HFF-Myc (cell line): ENCODE measurements at regions not wholly inside any gene's neighbourhood (a gene's known extent, or its start where the extent isn't known, plus 50 kb on each side); places are given as distances from the start of the nearest gene placed in this dataset.

Experiments used
- DNase-seq: peaks from one replicate; pipeline ENCODE4 v3.0.0-alpha.2; 2011; ENCODE audit warnings: low read depth; ENCODE audit errors: extremely low read depth
- H3K4me3 ChIP-seq: replicated peaks from 2 replicates; pipeline ENCODE4 v1.5.1; 2011; ENCODE audit warnings: low read depth, mild to moderate bottlenecking, control low read depth, low read length
- TF ChIP-seq, protein P1 (sequence below): IDR thresholded peaks from 2 replicates; pipeline ENCODE4 v1.5.1; 2012; ENCODE audit warnings: mild to moderate bottlenecking, low read depth, low read length, control low read depth; ENCODE audit errors: missing control alignments

DNA sequence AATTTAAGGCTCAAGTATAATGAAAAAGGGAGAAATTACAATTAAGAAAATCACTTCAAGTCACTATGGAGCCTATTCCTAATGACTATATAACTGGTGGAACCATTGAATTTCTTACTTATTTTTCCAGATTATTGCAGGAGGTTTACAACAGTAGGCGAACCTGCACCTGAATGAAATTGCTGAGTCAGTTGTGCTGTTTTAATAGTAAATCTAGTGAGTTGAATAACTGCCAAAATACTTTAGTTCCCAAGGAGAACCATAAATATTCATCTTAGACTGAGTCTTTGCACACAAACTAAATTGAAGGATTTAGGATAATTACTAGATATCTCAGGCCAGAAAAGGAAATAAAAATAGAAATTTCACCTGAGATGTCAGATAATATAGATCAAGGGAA is 1052.8 kb downstream of the NAALADL2 start:
- TF ChIP-seq, protein P1, sequence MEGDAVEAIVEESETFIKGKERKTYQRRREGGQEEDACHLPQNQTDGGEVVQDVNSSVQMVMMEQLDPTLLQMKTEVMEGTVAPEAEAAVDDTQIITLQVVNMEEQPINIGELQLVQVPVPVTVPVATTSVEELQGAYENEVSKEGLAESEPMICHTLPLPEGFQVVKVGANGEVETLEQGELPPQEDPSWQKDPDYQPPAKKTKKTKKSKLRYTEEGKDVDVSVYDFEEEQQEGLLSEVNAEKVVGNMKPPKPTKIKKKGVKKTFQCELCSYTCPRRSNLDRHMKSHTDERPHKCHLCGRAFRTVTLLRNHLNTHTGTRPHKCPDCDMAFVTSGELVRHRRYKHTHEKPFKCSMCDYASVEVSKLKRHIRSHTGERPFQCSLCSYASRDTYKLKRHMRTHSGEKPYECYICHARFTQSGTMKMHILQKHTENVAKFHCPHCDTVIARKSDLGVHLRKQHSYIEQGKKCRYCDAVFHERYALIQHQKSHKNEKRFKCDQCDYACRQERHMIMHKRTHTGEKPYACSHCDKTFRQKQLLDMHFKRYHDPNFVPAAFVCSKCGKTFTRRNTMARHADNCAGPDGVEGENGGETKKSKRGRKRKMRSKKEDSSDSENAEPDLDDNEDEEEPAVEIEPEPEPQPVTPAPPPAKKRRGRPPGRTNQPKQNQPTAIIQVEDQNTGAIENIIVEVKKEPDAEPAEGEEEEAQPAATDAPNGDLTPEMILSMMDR, result no peak
- H3K4me3 ChIP-seq, result no peak overlapping the region
- DNase-seq, result no peak

GRCh38 chr3:175902226-175902625 is 1043.1 kb downstream of the NAALADL2 start:
- no peak for DNase-seq
- H3K4me3 ChIP-seq, result no peak overlapping the region
- TF ChIP-seq, protein P1, result no peak

GRCh38 chr3:175898194-175898593 is 1039.1 kb downstream of the NAALADL2 start:
- no peak overlapping the region for H3K4me3 ChIP-seq
- TF ChIP-seq, protein P1, result no peak
- no peak for DNase-seq

DNA sequence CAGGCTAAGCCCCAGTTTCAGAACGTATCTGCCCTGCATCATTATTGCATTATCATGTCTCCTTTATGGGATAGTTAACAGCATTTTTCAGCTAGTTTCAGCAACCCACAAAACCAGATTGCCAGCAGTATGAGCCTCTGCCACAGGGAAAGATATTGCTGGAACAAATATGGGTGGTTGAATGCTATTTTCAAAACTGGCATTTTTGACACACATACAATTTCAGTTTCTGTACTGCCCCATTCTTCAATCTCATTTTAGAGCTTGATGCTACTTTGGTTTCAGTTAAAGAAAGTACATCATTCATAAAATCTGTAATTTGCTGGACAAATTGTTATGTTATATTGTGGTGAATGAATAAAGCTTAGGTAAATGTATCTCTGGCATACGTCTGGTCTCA is 1037.5 kb downstream of the NAALADL2 start:
- no peak for DNase-seq
- no peak overlapping the region for H3K4me3 ChIP-seq
- TF ChIP-seq, protein P1, result no peak

DNA sequence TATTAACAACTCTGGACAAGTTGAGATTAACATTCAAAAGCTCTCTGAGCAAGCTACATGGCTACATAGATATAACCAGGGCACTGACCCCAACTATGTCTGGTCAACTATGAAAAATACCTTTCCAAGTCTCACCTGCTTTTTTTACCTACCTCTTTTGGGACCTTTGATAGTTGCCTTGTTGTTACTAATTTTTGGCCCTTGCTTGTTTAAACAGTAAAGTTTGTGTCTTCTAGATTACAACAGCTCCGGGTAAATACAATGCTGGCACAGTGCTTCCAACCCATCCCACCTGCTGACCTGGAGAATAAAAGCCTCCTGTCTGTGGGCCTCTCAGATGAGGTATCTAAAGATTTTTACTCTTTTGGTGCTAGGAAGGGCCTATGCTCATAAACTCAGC is 1036.6 kb downstream of the NAALADL2 start:
- no peak for DNase-seq
- H3K4me3 ChIP-seq, result no peak overlapping the region
- TF ChIP-seq, protein P1, result no peak

- no peak overlapping the region for H3K4me3 ChIP-seq
- DNase-seq, result no peak
Measured at GRCh38 chr3:175893566-175893965, 1034.4 kb downstream of the NAALADL2 start.

GRCh38 chr3:175890066-175890465 is 1030.9 kb downstream of the NAALADL2 start:
- no peak for DNase-seq
- TF ChIP-seq, protein P1, result no peak
- H3K4me3 ChIP-seq, result no peak overlapping the region

More at GRCh38 chr3:175893566-175893965, 1034.4 kb downstream of the NAALADL2 start:
- TF ChIP-seq, protein P1, result no peak
